ENCODE measurements at regions not wholly inside any gene's neighbourhood (a gene's known extent, or its start where the extent isn't known, plus 50 kb on each side); places are given as distances from the start of the nearest gene placed in this dataset.

DNA sequence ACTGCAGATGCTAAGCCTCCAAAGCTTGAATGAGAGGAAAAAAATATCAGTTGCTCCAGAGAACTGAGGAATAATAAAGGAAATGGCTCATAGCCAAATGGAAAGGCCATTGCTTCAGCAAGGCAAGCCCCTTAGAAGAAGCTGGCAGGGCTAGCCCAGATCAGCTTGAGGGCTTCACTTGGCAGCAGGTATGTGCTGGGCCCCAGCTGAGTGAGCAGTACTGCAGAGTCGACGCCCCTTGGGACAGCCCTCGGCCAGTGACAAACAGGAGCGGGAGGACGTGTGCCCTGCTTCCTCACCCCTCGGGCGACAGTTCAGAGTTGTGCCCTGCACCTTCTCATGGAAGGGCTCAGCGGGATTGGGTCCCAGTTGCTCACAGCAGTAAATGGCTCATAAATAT, 1031.2 kb upstream of the TMEM132C start:
- TF ChIP-seq, protein P1, sequence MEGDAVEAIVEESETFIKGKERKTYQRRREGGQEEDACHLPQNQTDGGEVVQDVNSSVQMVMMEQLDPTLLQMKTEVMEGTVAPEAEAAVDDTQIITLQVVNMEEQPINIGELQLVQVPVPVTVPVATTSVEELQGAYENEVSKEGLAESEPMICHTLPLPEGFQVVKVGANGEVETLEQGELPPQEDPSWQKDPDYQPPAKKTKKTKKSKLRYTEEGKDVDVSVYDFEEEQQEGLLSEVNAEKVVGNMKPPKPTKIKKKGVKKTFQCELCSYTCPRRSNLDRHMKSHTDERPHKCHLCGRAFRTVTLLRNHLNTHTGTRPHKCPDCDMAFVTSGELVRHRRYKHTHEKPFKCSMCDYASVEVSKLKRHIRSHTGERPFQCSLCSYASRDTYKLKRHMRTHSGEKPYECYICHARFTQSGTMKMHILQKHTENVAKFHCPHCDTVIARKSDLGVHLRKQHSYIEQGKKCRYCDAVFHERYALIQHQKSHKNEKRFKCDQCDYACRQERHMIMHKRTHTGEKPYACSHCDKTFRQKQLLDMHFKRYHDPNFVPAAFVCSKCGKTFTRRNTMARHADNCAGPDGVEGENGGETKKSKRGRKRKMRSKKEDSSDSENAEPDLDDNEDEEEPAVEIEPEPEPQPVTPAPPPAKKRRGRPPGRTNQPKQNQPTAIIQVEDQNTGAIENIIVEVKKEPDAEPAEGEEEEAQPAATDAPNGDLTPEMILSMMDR (IDR thresholded peaks at IDR 0.05): no peak
- no peak for TF ChIP-seq JUN (CRISPR knock-in tag; IDR thresholded peaks at IDR 0.05)
